ENCODE measurements at regions not wholly inside any gene's neighbourhood (a gene's known extent, or its start where the extent isn't known, plus 50 kb on each side); places are given as distances from the start of the nearest gene placed in this dataset.

- no peak for TF ChIP-seq CTCF (IDR thresholded peaks at IDR 0.05)
- no peak for TF ChIP-seq POLR2A (IDR thresholded peaks at IDR 0.05)
- no peak for TF ChIP-seq POLR2AphosphoS5 (IDR thresholded peaks at IDR 0.05; ENCODE audit: insufficient read depth in 1 of 2, low read depth in 1 of 2)
Measured at GRCh38 chr10:124207391-124207790, 114.0 kb upstream of the CHST15 start.
